ENCODE measurements at regions not wholly inside any gene's neighbourhood (a gene's known extent, or its start where the extent isn't known, plus 50 kb on each side); places are given as distances from the start of the nearest gene placed in this dataset.
A peak's percentile ranks its signal among the peaks of the same experiment; 100 is the strongest.

- Histone ChIP-seq H3K36me3 (ENCODE audit: control insufficient read depth in 1 of 2, insufficient read depth in 2 of 2, low read length in 1 of 2) (no peaks in the 10 kb centered on the region), H3K27ac (ENCODE audit: low read depth in 1 of 2, low read length in 2 of 2) (no peak overlapping the region), H3K27me3 (ENCODE audit: control insufficient read depth in 1 of 2, insufficient read depth in 2 of 2, low read length in 1 of 2) (no peaks in the 10 kb centered on the region), H3K9me3 (ENCODE audit: control insufficient read depth, low read length) (no peaks in the 10 kb centered on the region), H3K4me1 (ENCODE audit: control insufficient read depth in 1 of 2, insufficient read depth in 2 of 2, low read length in 2 of 2) (no peaks in the 10 kb centered on the region), H3K4me3 (ENCODE audit: low read length in 2 of 2) (no peak overlapping the region)
- WGBS, 2 donors: 56 to 62% methylated on average over 2 of the region's 2 CpGs
- intact Hi-C loops (cut with DNase I): no loop called here
- ATAC-seq (ENCODE audit: low FRiP score) (no peak), DNase-seq (no peak)
These were observed 434.3 kb upstream of the RASGEF1B start for GRCh38 chr4:81905971-81906370.

GRCh38 chr4:81904121-81904520 lies 432.4 kb upstream of the RASGEF1B start:
- 91 to 94% methylated on average over 4 of the region's 4 CpGs for WGBS, 2 donors
- Histone ChIP-seq H3K36me3 (ENCODE audit: control insufficient read depth in 1 of 2, insufficient read depth in 2 of 2, low read length in 1 of 2) (no peaks in the 10 kb centered on the region), H3K27ac (ENCODE audit: low read depth in 1 of 2, low read length in 2 of 2) (no peak overlapping the region), H3K4me3 (ENCODE audit: low read length in 2 of 2) (no peak overlapping the region), H3K27me3 (ENCODE audit: control insufficient read depth in 1 of 2, insufficient read depth in 2 of 2, low read length in 1 of 2) (no peaks in the 10 kb centered on the region), H3K4me1 (ENCODE audit: control insufficient read depth in 1 of 2, insufficient read depth in 2 of 2, low read length in 2 of 2) (no peaks in the 10 kb centered on the region), H3K9me3 (ENCODE audit: control insufficient read depth, low read length) (no peaks in the 10 kb centered on the region)
- intact Hi-C loops (cut with DNase I): no loop called here
- DNase-seq (no peak), ATAC-seq (ENCODE audit: low FRiP score) (no peak)

GRCh38 chr4:81903212-81903611 lies 431.5 kb upstream of the RASGEF1B start:
- ATAC-seq (ENCODE audit: low FRiP score) (no peak), DNase-seq (no peak)
- Histone ChIP-seq H3K9me3 (ENCODE audit: control insufficient read depth, low read length) (no peaks in the 10 kb centered on the region), H3K4me3 (ENCODE audit: low read length in 2 of 2) (no peak overlapping the region), H3K4me1 (ENCODE audit: control insufficient read depth in 1 of 2, insufficient read depth in 2 of 2, low read length in 2 of 2) (no peaks in the 10 kb centered on the region), H3K36me3 (ENCODE audit: control insufficient read depth in 1 of 2, insufficient read depth in 2 of 2, low read length in 1 of 2) (no peaks in the 10 kb centered on the region), H3K27ac (ENCODE audit: low read depth in 1 of 2, low read length in 2 of 2) (no peak overlapping the region), H3K27me3 (ENCODE audit: control insufficient read depth in 1 of 2, insufficient read depth in 2 of 2, low read length in 1 of 2) (no peaks in the 10 kb centered on the region)
- intact Hi-C loops (cut with DNase I): no loop called here
- WGBS, 2 donors: 64 to 81% methylated on average over 2 of the region's 2 CpGs

GRCh38 chr4:81898862-81899504 lies 427.3 kb upstream of the RASGEF1B start:
- no peak for DNase-seq
- 56 to 58% methylated on average over 4 of the region's 4 CpGs for WGBS, 2 donors
- no peaks in the 10 kb centered on the region for H3K9me3 ChIP-seq (ENCODE audit: control insufficient read depth, low read length)
- no peaks in the 10 kb centered on the region for H3K36me3 ChIP-seq (ENCODE audit: control insufficient read depth in 1 of 2, insufficient read depth in 2 of 2, low read length in 1 of 2)
- H3K27ac ChIP-seq (ENCODE audit: low read depth in 1 of 2, low read length in 2 of 2): no peak overlapping the region
- no peaks in the 10 kb centered on the region for H3K4me1 ChIP-seq (ENCODE audit: control insufficient read depth in 1 of 2, insufficient read depth in 2 of 2, low read length in 2 of 2)
- H3K4me3 ChIP-seq (ENCODE audit: low read length in 2 of 2): no peak overlapping the region
- H3K27me3 ChIP-seq (ENCODE audit: control insufficient read depth in 1 of 2, insufficient read depth in 2 of 2, low read length in 1 of 2): no peaks in the 10 kb centered on the region
- intact Hi-C loops (cut with DNase I): no loop called here
- no peak for ATAC-seq (ENCODE audit: low FRiP score)

GRCh38 chr4:81896936-81897335 lies 425.2 kb upstream of the RASGEF1B start:
- no peaks in the 10 kb centered on the region for H3K36me3 ChIP-seq (ENCODE audit: control insufficient read depth in 1 of 2, insufficient read depth in 2 of 2, low read length in 1 of 2)
- no peak overlapping the region for H3K4me3 ChIP-seq (ENCODE audit: low read length in 2 of 2)
- H3K27ac ChIP-seq (ENCODE audit: low read depth in 1 of 2, low read length in 2 of 2): no peak overlapping the region
- no peaks in the 10 kb centered on the region for H3K27me3 ChIP-seq (ENCODE audit: control insufficient read depth in 1 of 2, insufficient read depth in 2 of 2, low read length in 1 of 2)
- 88 to 93% methylated on average over 6 of the region's 6 CpGs for WGBS, 2 donors
- ATAC-seq (ENCODE audit: low FRiP score) (no peak), DNase-seq (no peak)
- H3K4me1 ChIP-seq (ENCODE audit: control insufficient read depth in 1 of 2, insufficient read depth in 2 of 2, low read length in 2 of 2): no peaks in the 10 kb centered on the region
- H3K9me3 ChIP-seq (ENCODE audit: control insufficient read depth, low read length): no peaks in the 10 kb centered on the region
- intact Hi-C loops (cut with DNase I): no loop called here

- intact Hi-C loops (cut with DNase I): no loop called here
- H3K9me3 ChIP-seq (ENCODE audit: control insufficient read depth, low read length): peaks cover 3% of the 10 kb centered on the region
- H3K4me1 ChIP-seq (ENCODE audit: control insufficient read depth in 1 of 2, insufficient read depth in 2 of 2, low read length in 2 of 2): no peaks in the 10 kb centered on the region
- H3K4me3 ChIP-seq (ENCODE audit: low read length in 2 of 2): no peak overlapping the region
- no peaks in the 10 kb centered on the region for H3K36me3 ChIP-seq (ENCODE audit: control insufficient read depth in 1 of 2, insufficient read depth in 2 of 2, low read length in 1 of 2)
- no peak for DNase-seq
- no peaks in the 10 kb centered on the region for H3K27me3 ChIP-seq (ENCODE audit: control insufficient read depth in 1 of 2, insufficient read depth in 2 of 2, low read length in 1 of 2)
- 21 to 23% methylated on average over 7 of the region's 7 CpGs for WGBS, 2 donors
- H3K27ac ChIP-seq (ENCODE audit: low read depth in 1 of 2, low read length in 2 of 2): no peak overlapping the region
- ATAC-seq (ENCODE audit: low FRiP score): no peak
These were observed 419.6 kb upstream of the RASGEF1B start for GRCh38 chr4:81891005-81891996.

GRCh38 chr4:81884986-81885385 lies 413.3 kb upstream of the RASGEF1B start:
- Histone ChIP-seq H3K36me3 (ENCODE audit: control insufficient read depth in 1 of 2, insufficient read depth in 2 of 2, low read length in 1 of 2) (no peaks in the 10 kb centered on the region), H3K4me3 (ENCODE audit: low read length in 2 of 2) (no peak overlapping the region), H3K27me3 (ENCODE audit: control insufficient read depth in 1 of 2, insufficient read depth in 2 of 2, low read length in 1 of 2) (no peaks in the 10 kb centered on the region), H3K4me1 (ENCODE audit: control insufficient read depth in 1 of 2, insufficient read depth in 2 of 2, low read length in 2 of 2) (no peaks in the 10 kb centered on the region), H3K9me3 (ENCODE audit: control insufficient read depth, low read length) (peaks cover 2% of the 10 kb centered on the region), H3K27ac (ENCODE audit: low read depth in 1 of 2, low read length in 2 of 2) (no peak overlapping the region)
- DNase-seq (no peak), ATAC-seq (ENCODE audit: low FRiP score) (peak; percentile 22)
- intact Hi-C loops (cut with DNase I): no loop called here
- 91 to 96% methylated on average over 4 of the region's 4 CpGs for WGBS, 2 donors

- intact Hi-C loops (cut with DNase I): no loop called here
- Histone ChIP-seq H3K36me3 (ENCODE audit: control insufficient read depth in 1 of 2, insufficient read depth in 2 of 2, low read length in 1 of 2) (no peaks in the 10 kb centered on the region), H3K27ac (ENCODE audit: low read depth in 1 of 2, low read length in 2 of 2) (no peak overlapping the region), H3K4me1 (ENCODE audit: control insufficient read depth in 1 of 2, insufficient read depth in 2 of 2, low read length in 2 of 2) (no peaks in the 10 kb centered on the region), H3K4me3 (ENCODE audit: low read length in 2 of 2) (no peak overlapping the region), H3K9me3 (ENCODE audit: control insufficient read depth, low read length) (peaks cover 2% of the 10 kb centered on the region), H3K27me3 (ENCODE audit: control insufficient read depth in 1 of 2, insufficient read depth in 2 of 2, low read length in 1 of 2) (no peaks in the 10 kb centered on the region)
- ATAC-seq (ENCODE audit: low FRiP score) (no peak), DNase-seq (no peak)
- 45 to 57% methylated on average over 7 of the region's 7 CpGs for WGBS, 2 donors
These were observed 412.1 kb upstream of the RASGEF1B start for GRCh38 chr4:81883530-81884450.

Data from aorta (tissue), 5 donors.